HG03139 (cell line): ENCODE measurements at regions not wholly inside any gene's neighbourhood (a gene's known extent, or its start where the extent isn't known, plus 50 kb on each side); places are given as distances from the start of the nearest gene placed in this dataset.
"Not testable (repeated sequence)": the region's sequence is repeated elsewhere in the genome, so short reads cannot be mapped to it uniquely, and the experiment has no call there.

Experiments
- ATAC-seq: cut with Tn5 transposase; IDR thresholded peaks from one replicate; pipeline ENCODE4 v1.9.1; 2021; ENCODE audit not compliant: unreplicated experiment

DNA sequence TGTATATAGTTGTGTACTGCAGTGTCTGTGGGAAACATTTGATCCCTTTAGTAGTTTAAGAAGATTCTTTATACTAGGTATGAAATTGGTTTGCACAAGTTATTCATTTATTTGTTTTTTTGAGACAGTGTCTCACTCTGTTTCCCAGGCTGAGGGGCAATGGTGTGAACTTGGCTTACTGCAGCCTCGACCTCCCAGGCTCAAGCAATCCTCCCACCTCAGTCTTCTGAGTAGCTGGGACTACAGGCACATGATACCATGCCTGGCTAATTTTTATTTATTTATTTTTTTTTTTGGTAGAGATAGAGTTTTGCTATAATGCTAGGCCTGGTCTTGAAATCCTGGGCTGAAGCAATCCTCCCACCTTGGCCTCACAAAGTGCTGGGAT lies 209.4 kb downstream of the RASSF9 start:
- ATAC-seq: no peak

DNA sequence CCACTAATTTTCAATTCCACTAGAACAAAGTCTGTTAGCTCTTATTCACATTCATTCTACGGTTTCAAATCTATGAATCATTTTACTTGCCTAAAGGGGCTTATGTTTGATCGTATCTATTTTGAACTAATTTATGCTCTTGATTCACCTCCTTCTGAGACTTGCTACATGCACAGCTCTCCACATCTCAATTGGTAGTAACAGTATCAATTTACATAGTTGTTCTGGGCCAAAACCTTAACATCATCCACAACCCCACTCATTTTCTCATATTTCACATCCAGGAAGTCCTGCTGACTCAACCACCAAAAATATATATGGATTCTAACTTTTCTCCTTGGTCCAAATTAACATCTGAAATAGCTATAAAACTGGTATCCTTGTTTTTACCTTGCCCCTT lies 208.6 kb downstream of the RASSF9 start:
- no peak for ATAC-seq

DNA sequence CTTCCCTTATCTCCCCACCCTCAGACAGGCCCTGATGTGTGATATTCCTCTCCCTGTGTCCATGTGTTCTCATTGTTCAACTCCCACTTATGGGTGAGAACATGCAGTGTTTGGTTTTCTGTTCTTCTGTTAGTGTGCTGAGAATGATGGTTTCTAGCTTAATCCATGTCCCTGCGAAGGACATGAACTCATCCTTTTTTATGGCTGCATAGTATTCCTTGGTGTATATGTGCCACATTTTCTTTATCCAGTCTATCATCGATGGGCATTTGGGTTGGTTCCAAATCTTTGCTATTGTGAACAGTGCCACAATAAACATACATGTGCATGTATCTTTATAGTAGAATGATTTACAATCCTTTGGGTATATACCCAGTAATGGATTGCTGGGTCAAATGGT lies 207.6 kb downstream of the RASSF9 start:
- ATAC-seq: not testable (repeated sequence)

DNA sequence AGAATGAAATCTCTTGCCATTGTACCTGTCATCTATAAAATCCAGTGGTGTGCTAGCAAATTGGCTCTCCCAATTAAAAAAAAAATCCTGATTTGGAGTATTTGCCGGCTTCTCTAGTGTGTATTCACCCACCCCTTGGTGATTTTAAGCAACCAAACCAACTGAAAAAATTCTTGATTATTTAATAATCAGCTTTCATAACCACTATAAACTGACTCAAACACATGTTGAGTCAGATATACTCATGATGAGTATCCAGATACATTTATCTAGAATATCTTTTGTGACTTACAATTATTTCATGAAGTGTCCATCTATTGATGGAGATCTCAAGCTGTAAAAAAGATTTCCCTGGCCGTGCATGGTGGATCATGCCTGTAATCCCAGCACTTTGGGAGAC lies 205.4 kb downstream of the RASSF9 start:
- no peak for ATAC-seq

DNA sequence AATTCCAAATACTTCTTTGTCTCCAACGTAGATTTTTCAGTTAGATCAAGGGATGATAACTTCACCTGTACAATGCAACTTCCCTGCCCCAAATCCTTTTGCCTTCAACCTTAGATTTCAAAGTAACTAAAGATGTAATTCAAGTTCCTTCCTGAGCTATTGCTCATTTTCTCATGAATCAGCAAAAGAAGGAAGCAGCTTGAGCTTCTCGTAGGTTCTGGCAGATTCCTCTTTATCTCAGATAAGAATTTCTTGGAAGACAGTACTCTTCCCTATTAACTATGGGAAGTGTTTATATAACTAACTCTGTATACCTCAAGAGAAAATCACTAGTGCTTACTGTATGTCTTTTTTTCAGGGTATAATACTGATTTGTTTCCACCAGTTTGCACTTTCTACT lies 203.8 kb downstream of the RASSF9 start:
- no peak for ATAC-seq

DNA sequence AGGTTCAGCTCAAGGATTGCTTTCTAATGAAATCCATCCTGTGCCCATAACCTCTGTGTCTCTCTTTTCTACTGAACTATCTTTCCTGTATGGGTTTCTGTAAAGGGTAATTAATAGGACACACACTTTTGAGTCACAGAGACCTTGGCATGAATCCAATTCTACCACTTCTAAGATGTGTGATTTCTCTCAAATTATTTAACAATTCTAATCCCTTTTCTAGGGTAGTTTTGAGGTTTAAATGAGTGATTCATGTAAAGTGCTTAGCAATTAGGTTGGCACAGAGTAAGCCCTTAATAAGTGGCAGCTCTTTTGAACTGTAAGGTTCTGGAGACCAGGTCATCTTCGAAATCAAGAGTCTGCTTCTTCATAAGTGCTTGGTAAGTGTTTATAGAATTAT lies 202.7 kb downstream of the RASSF9 start:
- no peak for ATAC-seq

DNA sequence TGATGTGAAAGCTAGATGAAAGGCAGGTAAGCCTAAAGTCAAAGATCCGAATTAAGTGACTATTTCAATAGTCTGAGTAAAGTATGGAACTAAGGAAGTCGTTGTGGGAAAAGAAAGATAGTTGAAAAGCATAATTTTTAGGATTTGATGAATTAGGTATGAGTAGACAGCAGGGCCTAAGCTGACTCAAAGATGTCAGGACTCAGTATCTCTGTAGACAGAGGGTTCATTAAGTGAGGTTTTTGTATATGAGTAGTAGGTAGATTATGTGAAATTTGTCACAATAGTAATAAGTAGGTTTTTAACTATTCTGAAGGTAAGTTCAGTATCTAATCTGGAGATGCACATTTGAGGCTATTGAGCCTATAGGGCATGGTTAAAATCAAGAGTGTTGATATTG lies 196.4 kb downstream of the RASSF9 start:
- ATAC-seq: no peak

DNA sequence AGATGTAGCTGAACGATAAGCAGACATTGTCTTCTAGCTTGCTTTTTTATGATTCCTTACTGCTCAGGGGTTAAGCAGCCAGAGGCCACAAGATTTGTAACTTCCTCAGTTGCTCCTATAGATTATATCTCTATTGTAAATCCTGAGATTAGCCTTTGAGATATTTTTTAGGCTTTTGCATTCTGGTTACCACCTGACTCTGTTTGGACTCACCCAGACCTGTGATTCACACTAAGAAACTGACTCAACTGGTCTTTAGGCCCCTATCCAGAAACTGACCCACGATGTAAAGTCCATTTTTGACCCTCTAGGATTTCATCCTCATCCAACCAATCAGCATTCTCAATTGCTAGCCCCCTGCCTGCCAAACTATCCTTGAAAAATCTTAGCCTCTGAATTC lies 194.4 kb downstream of the RASSF9 start:
- ATAC-seq: no peak

DNA sequence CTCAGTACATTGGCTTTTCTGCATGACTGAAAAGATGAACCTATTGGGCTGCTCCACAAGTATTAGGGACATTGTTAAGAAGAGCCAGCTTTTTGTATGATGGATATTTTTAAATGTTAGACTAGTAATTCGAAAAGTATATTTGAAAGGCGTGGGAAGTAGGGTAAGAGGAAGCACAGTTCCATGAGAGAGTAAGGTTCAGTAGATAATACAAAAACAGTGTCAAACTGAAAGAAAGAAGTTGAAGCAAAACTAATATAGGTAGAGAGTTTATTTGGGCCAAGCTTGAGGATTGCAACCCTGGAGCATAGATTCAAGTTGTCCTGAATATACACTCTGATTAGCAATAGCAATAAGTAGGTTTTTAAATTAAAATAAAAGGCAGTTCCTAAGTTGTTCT lies 193.9 kb downstream of the RASSF9 start:
- ATAC-seq: no peak

DNA sequence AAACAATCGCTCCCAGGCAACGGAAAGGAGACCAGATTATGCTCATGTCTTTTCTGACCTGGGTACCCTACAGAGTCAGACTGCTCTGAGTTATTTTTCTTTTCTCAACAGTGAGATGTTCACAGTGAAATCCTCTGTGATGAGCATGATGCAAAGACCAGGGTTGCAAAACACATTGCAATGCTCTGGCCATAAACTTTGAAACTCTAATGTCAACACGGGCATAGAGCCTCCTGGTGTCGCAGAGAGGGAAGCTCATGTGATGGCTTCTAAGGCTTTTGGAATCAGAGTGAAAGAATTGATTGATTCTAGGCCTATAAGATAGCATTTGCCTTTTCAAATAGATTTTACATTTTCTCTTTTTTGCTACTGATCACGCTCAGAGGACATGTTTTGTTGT lies 193.4 kb downstream of the RASSF9 start:
- ATAC-seq: no peak

DNA sequence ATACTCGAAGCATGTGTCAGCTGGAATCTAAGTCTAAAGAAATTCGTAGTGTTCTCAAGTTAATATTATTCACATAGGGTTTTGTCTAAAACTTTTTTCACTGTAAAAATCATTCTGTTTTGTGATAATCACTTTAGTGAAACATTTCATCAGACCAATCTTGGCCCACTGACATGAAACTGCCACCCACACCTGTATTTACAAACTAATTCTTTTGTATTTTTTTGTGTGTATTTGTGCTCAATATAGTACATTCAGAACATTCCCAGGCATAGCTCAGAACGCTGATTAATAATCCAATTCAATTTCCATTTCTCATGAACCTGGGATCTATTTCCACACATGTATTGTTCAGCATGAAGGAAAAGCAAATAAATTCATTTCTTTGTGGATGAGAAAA lies 191.7 kb downstream of the RASSF9 start:
- ATAC-seq: no peak

DNA sequence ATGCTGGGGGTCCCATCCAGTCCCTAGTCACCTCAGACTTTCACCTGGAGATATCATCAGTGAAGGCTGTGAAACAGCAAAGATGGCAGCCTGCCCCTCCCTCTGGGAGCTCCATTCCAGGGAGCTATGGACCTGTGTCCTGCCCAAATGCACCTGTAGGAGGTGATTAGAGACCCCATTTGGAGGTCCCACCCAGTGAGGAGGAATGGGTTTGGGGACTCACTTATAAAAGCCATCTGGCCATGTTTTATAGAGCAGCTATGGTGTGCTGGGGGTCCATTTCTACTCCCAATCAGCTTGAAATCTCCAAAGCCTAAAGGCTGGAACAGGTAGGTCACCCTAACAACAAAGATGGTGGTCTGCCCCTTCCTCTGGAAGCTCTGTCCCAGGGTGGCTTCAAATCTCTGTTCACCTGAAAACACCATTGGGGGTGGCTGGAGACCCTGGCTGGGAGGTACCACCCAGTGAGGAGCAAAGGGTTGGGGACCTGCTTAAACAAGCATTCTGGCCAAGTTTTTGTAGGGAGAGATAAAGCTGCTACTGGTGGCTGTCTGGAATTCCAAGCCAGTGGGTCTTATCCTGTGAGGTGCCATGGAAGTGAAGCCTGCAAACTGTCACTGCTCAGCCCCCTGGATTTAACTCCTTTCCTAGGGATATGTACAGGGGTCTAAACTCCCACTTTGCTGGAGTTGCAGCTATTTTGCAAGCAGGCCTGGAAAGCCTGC lies 182.3 kb downstream of the RASSF9 start:
- no peak for ATAC-seq

DNA sequence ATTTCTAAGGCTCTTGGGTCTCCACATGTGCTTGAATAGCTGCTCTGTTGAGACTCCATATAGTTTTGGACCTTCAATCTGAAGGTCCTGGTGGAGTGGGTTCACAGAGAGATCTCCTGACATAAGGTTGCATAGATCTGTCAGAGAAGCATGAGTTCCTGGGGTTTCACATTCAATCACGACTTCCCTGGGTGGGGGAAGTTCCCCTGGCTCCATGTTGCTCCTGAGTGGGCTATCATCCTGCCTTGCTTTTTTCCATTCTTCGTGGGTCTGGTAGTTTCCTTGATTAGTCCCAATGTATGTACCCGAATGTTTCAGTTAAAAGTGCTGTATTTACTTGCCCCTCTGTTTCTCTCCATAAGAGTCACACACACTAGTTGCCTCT lies 181.8 kb downstream of the RASSF9 start:
- ATAC-seq: no peak

DNA sequence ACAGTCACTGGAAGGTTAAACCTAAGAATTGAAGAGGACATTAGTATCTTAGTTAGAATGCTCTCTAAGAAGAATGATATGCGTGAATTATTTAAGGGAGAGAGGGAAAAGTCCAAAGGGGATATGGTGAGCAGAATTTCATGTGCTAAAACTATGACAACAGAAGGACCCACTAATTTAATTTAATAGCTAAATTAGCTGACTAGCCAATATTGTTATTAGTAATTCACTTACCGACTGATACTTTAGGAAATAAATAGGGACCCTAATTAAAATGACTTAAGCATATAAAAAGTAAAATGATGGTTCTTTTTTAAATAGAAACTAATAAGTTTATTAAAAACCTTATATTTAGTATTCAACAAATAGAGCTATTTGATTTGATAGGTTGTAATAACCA lies 179.6 kb downstream of the RASSF9 start:
- ATAC-seq: no peak

DNA sequence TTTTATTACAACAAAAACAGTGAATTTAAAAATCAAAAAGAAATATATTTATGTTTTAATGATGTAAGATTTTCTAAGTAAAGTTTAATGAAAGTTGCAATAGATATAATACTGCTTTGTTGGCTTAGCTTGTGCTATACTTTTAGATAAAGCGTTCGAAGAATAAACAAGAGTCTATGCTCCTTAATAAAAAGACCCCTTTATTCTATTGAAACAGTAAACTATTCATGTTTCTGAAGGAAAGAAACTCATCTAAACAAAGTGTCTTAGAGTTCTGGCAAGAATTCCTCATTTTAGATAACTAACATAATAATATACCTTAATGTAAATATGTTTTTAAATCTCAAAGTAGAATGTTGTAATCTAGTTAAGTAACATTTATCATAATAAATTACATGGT lies 179.0 kb downstream of the RASSF9 start:
- no peak for ATAC-seq

DNA sequence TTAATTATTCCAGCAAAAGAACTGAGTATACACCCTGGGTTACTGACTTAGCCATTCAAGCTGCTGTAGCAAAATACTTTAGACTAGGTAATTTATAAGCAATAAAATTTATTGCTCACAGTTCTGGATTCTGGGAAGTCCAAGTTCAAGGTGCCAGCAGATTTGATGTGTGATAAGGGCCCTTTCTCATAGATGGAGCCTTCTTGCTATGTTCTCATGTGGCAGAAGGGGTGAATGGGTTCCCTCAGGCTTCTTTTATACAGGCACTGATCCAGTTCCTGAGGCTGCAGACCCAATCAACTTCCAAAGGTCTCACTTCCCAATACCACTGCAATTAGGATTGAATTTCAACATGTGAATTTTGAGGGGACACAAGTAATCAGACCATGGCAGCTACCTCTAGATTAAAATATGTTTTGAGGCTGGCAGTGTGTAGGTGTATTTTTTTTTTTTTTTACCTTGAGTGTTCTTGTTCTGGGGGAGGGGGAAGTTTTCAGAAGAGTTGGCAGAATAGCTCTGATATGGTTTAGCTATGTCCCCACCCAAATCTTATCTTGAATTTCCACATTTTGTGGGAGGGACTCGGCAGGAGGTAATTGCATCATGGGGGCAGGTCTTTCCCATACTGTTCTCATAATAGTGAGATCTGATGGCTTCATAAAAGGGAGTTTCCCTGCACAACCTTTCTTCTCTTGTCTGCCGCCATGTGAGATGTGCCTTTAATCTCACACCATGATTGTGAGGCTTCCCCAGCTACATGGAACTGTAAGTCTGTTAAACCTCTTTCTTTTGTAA lies 178.2 kb downstream of the RASSF9 start:
- ATAC-seq: no peak

DNA sequence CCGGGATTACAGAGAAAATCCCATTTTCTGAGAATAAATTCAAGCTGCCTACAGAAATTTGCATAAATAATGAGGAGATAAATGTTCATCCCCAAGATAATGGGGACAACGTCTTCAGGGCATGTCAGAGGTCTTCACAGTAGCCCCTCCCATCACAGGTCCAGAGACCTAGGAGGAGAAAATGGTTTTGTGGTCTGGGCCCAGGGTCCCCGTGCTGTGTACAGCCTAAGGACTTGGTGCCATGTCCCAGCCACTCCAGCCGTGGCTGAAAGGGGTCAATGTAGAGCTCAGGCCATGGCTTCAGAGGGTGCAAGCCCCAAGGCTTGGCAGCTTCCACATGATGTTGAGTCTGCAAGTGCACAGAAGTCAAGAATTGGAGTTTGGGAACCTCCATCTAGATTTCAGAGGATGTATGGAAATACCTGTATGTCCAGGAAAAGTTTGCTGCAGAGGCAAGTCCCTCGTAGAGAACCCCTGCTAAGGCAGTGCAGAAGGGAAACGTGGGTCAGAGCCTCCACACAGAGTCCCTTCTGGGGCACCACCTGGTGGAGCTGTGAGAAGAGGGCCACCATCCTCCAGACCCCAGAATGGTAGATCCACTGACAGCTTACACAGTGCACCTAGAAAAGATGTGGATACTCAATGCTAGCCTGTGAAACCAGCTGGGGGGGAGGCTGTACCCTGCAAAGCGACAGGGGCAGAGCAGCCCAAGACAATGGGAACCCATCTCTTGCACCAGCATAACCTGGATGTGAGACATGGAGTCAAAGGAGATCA lies 176.3 kb downstream of the RASSF9 start:
- no peak for ATAC-seq

DNA sequence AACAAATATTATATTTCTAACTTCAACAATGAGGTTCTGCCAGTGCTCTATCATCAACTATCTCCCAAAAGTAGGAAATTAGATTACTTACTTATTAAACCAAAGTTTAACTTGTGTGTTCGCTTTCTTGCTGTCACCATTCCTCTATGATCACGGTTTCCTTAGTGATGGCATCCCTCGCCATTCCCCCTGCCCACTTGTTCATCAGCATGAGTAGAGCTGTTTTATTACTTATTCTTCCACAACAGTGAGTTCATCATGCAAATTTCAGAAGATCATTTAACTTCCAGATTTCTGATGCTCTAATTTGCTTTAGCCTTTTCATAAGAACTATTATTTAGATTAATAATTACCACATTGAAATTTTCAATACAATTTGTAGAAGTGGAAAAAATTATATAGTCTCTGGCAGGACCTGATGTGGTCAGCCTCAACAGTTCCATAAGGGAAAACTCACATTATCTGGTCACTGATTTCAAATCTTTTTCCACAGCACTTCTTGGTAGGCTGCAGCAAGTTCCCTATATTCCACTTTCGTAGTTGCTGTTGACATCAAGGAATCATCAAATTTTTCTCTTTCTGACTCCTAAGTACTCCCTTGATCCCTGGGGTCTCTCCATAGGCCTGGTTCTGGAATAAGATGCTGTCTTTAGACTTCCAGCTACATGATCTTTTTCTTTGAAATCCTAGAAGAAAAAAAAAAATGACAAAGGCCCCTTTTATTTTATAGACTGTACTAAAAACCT lies 174.6 kb downstream of the RASSF9 start:
- ATAC-seq: no peak

DNA sequence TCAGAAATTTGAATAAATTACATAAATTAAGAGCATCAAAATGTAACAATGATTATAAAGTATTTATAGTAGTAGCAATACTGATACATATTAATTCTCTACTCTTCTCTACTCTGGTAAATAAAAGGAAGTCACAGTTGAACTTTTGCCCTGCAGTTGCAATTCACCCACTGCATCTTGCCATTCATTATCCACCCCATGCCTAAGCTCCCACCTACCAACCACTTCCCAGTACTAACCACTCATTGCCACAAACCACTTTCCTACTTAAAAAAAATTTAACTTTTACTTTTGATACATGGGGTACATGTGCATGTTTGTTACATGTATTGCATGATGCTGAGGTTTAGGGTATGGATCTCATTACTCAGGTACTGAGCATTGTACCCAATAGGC lies 174.0 kb downstream of the RASSF9 start:
- ATAC-seq: no peak

DNA sequence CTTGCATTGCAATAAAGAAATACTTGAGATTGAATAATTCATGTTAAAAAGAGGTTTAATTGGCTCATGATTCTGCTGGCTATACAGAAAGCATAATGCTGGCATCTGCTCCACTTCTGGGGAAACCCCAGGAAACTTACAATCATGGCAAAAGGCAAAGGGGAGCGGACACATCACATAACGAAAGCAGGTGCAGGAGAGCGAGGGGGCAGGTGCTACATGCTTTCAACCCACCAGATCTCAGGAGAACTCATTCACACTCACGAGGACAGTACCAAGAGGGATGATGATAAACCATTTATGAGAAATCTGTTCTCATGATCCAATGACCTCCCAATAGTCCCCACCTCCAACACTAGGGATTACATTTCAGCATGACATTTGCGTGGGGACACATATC lies 172.6 kb downstream of the RASSF9 start:
- ATAC-seq: no peak

DNA sequence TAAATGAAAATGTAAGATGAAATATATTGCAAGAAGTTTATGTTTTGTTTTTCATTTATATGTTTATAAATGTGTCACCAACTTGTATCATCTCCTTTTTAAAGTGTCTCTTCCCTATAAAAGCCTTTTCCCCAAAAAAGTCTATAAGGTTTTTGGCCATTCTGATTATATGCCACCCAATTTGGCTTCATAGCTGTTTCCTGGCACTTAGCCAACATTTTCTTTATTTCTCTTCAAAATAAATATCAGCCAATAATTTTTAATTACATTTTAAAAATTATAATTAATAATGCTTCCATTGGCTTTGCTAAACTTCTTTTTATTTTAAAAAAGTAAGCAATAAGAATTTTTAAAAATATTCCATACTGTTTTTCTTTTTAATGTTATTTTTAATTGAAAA lies 171.8 kb downstream of the RASSF9 start:
- no peak for ATAC-seq
